Liver (tissue), 7 donors: ENCODE measurements at regions not wholly inside any gene's neighbourhood (a gene's known extent, or its start where the extent isn't known, plus 50 kb on each side); places are given as distances from the start of the nearest gene placed in this dataset.

Experiments used
- DNase-seq: peaks from one replicate; pipeline ENCODE4 v3.0.0-alpha.2; 2017; ENCODE audit warnings: low spot score
- H3K27ac ChIP-seq, 2 donors: one replicate each; pipeline ENCODE4 v1.7.0; 2013; ENCODE audit warnings: inconsistent platforms in 2 of 2, low read length in 2 of 2, control low read depth in 1 of 2, low read depth in 1 of 2, mild to moderate bottlenecking in 1 of 2
- H3K27me3 ChIP-seq, 4 donors: one replicate each; pipeline versions ENCODE4 v1.6.1 to v1.7.0; 2013; ENCODE audit warnings: low read length in 3 of 4, inconsistent platforms in 1 of 4, mild to moderate bottlenecking in 1 of 4, moderate library complexity in 1 of 4; ENCODE audit not compliant: control insufficient read depth in 4 of 4, insufficient read depth in 4 of 4
- H3K36me3 ChIP-seq, 4 donors: one replicate each; pipeline versions ENCODE4 v1.6.1 to v1.7.0; 2013; ENCODE audit warnings: low read length in 3 of 4, mild to moderate bottlenecking in 3 of 4, low read depth in 1 of 4, moderate library complexity in 1 of 4; ENCODE audit not compliant: control insufficient read depth in 4 of 4, insufficient read depth in 3 of 4
- H3K4me1 ChIP-seq, 4 donors: one replicate each; pipeline versions ENCODE4 v1.6.1 to v1.7.0; 2013; ENCODE audit warnings: low read length in 3 of 4, mild to moderate bottlenecking in 3 of 4, moderate library complexity in 1 of 4; ENCODE audit not compliant: control insufficient read depth in 4 of 4, insufficient read depth in 4 of 4
- H3K4me3 ChIP-seq, 3 donors: one replicate each; pipeline versions ENCODE4 v1.6.1 to v1.7.0; 2013; ENCODE audit warnings: low read length in 3 of 3, control low read depth in 1 of 3, low read depth in 1 of 3, mild to moderate bottlenecking in 1 of 3
- H3K9ac ChIP-seq, 2 donors: one replicate each; pipeline ENCODE4 v1.7.0; 2013; ENCODE audit warnings: low read length in 2 of 2, mild to moderate bottlenecking in 2 of 2, moderate library complexity in 2 of 2, control low read depth in 1 of 2, low read depth in 1 of 2
- H3K9me3 ChIP-seq, 4 donors: one replicate each; pipeline versions ENCODE4 v1.6.1 to v1.7.0; 2013; ENCODE audit warnings: low read length in 3 of 4; ENCODE audit not compliant: control insufficient read depth in 4 of 4
- EGR1 ChIP-seq, 2 donors: IDR thresholded peaks; 2 replicates each; pipeline ENCODE4 v1.6.1; 2016 to 2018; ENCODE audit warnings: antibody characterized with exemption in 2 of 2, low read depth in 2 of 2
- FOXA1 ChIP-seq: IDR thresholded peaks from 2 replicates; pipeline ENCODE4 v1.6.1; 2016; ENCODE audit warnings: antibody characterized with exemption
- FOXA2 ChIP-seq: IDR thresholded peaks from 2 replicates; pipeline ENCODE4 v1.6.1; 2016; ENCODE audit warnings: antibody characterized with exemption
- GABPA ChIP-seq, 2 donors: IDR thresholded peaks in 1 of 2; conservative IDR thresholded peaks in 1 of 2; 2 replicates each; pipeline ENCODE4 v1.6.1; 2016; ENCODE audit warnings: antibody characterized with exemption in 2 of 2, mild to moderate bottlenecking in 1 of 2, moderate library complexity in 1 of 2
- HNF4A ChIP-seq, 2 donors: conservative IDR thresholded peaks; 2 replicates each; pipeline ENCODE4 v1.6.1; 2016; ENCODE audit warnings: antibody characterized with exemption in 2 of 2, mild to moderate bottlenecking in 2 of 2
- JUND ChIP-seq, 2 donors: IDR thresholded peaks; 2 replicates each; pipeline ENCODE4 v1.6.1; 2016; ENCODE audit warnings: antibody characterized with exemption in 2 of 2
- NR2F2 ChIP-seq: IDR thresholded peaks from 2 replicates; pipeline ENCODE4 v1.6.1; 2016; ENCODE audit warnings: antibody characterized with exemption
- RXRA ChIP-seq, 2 donors: IDR thresholded peaks; 2 replicates each; pipeline ENCODE4 v1.6.1; 2017 to 2018; ENCODE audit warnings: antibody characterized with exemption in 2 of 2, mild to moderate bottlenecking in 1 of 2
- SP1 ChIP-seq: IDR thresholded peaks from 2 replicates; pipeline ENCODE4 v1.6.1; 2018; ENCODE audit warnings: antibody characterized with exemption, mild to moderate bottlenecking
- TAF1 ChIP-seq: conservative IDR thresholded peaks from 2 replicates; pipeline ENCODE4 v1.6.1; 2016; ENCODE audit warnings: antibody characterized with exemption, mild to moderate bottlenecking
- YY1 ChIP-seq: IDR thresholded peaks from 2 replicates; pipeline ENCODE4 v1.6.1; 2016; ENCODE audit warnings: antibody characterized with exemption, mild to moderate bottlenecking
- WGBS: extraction: QIAGEN DNeasy Blood & Tissue Kit; methylation state at CpG from one replicate; pipeline ENCODE4 v1.1.7; 2013; 5-methylcytosine and 5-hydroxymethylcytosine counted together
- TF ChIP-seq, protein P1 (sequence below): IDR thresholded peaks from 2 replicates; pipeline ENCODE4 v1.6.1; 2016; ENCODE audit warnings: antibody characterized with exemption
- TF ChIP-seq, protein P2 (sequence below): IDR thresholded peaks from 2 replicates; pipeline ENCODE4 v1.6.1; 2016; ENCODE audit warnings: antibody characterized with exemption, mild to moderate bottlenecking
- TF ChIP-seq, protein P3 (sequence below): IDR thresholded peaks from 2 replicates; pipeline ENCODE4 v1.6.1; 2016; ENCODE audit warnings: antibody characterized with exemption
- donor health status: healthy.
- donor health status: healthy.
- donor health status: healthy.
- donor health status: healthy.

DNA sequence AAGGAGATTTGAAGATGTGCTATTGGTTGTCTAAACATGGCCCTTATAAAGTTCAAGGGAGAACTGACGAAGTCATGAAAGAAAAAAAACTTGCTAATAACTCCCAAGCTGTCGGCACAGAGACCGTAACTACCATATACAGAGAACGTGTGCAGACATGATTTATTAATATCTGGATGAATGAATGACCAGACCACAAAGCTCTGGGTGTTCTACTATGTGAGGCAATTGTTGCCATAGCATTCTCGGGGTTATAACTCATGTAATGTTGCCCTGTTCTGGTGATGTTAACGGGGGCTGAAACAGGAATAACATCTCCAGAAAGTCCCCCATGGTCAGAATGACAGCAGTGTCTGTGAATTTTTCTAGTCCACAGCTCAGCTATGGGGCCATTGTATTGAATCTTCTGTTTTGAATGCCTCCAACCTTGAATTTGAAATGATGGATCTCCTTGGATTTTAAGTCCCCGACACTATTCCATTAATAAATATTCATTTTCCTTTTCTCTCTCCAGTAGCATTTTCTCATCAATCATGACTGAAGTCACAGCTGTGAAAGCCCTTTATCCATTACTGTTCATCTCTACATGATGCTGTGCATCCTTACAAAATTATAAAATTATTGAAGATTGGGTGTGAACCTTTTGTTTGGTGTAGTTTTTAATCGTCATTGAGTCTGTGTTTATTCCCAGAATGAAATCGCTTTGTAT is 483.4 kb upstream of the KLHL29 start:
- DNase-seq: no peak
- Histone ChIP-seq H3K27ac (no peak overlapping the region), H3K4me3 (no peak overlapping the region), H3K4me1 (peaks cover 0 to 8% (median 5%) of the 10 kb centered on the region in 4 donors), H3K9me3 (no peaks in the 10 kb centered on the region), H3K36me3 (no peaks in the 10 kb centered on the region), H3K9ac (no peak overlapping the region), H3K27me3 (no peaks in the 10 kb centered on the region)
- 87% methylated on average over 9 of the region's 9 CpGs for WGBS
- TF ChIP-seq FOXA1: no peak

DNA sequence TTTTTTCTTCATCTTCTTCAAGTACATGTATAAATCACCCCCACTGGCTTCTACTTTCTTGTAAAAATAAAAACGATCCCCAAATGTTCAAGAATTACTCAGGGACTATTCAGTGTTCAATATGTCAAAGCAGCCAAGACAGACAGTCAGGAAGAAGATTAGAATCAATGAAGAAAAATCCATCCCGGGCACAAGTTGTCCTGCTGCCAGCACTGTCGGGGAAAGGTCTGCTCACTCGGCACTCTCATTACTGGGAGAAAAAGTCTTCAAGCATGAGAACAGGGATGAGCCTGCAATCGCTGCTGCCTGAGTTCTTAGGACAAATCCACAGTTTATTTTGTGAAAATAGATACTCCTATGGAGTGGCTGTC is 482.8 kb upstream of the KLHL29 start:
- 49% methylated on average over 5 of the region's 5 CpGs for WGBS
- peaks cover 0 to 8% (median 5%) of the 10 kb centered on the region in 4 donors for H3K4me1 ChIP-seq
- H3K27ac ChIP-seq: no peak overlapping the region
- no peak overlapping the region for H3K9ac ChIP-seq
- no peaks in the 10 kb centered on the region for H3K27me3 ChIP-seq
- no peaks in the 10 kb centered on the region for H3K36me3 ChIP-seq
- TF ChIP-seq, protein P1, sequence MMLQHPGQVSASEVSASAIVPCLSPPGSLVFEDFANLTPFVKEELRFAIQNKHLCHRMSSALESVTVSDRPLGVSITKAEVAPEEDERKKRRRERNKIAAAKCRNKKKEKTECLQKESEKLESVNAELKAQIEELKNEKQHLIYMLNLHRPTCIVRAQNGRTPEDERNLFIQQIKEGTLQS: no peak
- no peak for TF ChIP-seq FOXA1
- no peak for TF ChIP-seq NR2F2
- no peak for TF ChIP-seq YY1
- no peak for TF ChIP-seq TAF1
- no peak for TF ChIP-seq EGR1 (IDR thresholded peaks at IDR 0.05; ENCODE audit: low read depth in 2 of 2)
- no peak for TF ChIP-seq FOXA2
- no peak for TF ChIP-seq SP1
- TF ChIP-seq, protein P2, sequence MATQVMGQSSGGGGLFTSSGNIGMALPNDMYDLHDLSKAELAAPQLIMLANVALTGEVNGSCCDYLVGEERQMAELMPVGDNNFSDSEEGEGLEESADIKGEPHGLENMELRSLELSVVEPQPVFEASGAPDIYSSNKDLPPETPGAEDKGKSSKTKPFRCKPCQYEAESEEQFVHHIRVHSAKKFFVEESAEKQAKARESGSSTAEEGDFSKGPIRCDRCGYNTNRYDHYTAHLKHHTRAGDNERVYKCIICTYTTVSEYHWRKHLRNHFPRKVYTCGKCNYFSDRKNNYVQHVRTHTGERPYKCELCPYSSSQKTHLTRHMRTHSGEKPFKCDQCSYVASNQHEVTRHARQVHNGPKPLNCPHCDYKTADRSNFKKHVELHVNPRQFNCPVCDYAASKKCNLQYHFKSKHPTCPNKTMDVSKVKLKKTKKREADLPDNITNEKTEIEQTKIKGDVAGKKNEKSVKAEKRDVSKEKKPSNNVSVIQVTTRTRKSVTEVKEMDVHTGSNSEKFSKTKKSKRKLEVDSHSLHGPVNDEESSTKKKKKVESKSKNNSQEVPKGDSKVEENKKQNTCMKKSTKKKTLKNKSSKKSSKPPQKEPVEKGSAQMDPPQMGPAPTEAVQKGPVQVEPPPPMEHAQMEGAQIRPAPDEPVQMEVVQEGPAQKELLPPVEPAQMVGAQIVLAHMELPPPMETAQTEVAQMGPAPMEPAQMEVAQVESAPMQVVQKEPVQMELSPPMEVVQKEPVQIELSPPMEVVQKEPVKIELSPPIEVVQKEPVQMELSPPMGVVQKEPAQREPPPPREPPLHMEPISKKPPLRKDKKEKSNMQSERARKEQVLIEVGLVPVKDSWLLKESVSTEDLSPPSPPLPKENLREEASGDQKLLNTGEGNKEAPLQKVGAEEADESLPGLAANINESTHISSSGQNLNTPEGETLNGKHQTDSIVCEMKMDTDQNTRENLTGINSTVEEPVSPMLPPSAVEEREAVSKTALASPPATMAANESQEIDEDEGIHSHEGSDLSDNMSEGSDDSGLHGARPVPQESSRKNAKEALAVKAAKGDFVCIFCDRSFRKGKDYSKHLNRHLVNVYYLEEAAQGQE: no peak
- TF ChIP-seq GABPA (IDR thresholded peaks at IDR 0.05 in 1 of 2, conservative IDR thresholded peaks at IDR 0.05 in 1 of 2): no peak
- TF ChIP-seq, protein P3, sequence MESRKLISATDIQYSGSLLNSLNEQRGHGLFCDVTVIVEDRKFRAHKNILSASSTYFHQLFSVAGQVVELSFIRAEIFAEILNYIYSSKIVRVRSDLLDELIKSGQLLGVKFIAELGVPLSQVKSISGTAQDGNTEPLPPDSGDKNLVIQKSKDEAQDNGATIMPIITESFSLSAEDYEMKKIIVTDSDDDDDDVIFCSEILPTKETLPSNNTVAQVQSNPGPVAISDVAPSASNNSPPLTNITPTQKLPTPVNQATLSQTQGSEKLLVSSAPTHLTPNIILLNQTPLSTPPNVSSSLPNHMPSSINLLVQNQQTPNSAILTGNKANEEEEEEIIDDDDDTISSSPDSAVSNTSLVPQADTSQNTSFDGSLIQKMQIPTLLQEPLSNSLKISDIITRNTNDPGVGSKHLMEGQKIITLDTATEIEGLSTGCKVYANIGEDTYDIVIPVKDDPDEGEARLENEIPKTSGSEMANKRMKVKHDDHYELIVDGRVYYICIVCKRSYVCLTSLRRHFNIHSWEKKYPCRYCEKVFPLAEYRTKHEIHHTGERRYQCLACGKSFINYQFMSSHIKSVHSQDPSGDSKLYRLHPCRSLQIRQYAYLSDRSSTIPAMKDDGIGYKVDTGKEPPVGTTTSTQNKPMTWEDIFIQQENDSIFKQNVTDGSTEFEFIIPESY: no peak
- TF ChIP-seq RXRA (IDR thresholded peaks at IDR 0.05): no peak
- TF ChIP-seq HNF4A (conservative IDR thresholded peaks at IDR 0.05): no peak
- no peak for TF ChIP-seq JUND (IDR thresholded peaks at IDR 0.05)
- no peak for DNase-seq
- H3K4me3 ChIP-seq: no peak overlapping the region
- H3K9me3 ChIP-seq: no peaks in the 10 kb centered on the region
